ENCODE measurements at regions not wholly inside any gene's neighbourhood (a gene's known extent, or its start where the extent isn't known, plus 50 kb on each side); places are given as distances from the start of the nearest gene placed in this dataset.
A peak's percentile ranks its signal among the peaks of the same experiment; 100 is the strongest.
"Not testable (repeated sequence)": the region's sequence is repeated elsewhere in the genome, so short reads cannot be mapped to it uniquely, and the experiment has no call there.

GRCh38 chr6:115511771-115512170, 548.9 kb downstream of the FRK start:
- ATAC-seq, result no peak
- BruUV-seq (replicated peaks), result no TSS peak
- peaks cover 4% of the 10 kb centered on the region; the same call in 1 of the 2 replicates for H3K9me3 ChIP-seq (ENCODE audit: control insufficient read depth, insufficient read depth, low read depth, low read length)
- no peak for DNase-seq (ENCODE audit: low read depth, low spot score)
- intact Hi-C loops (cut with micrococcal nuclease; ENCODE audit: unreplicated experiment), result no loop called here
- no peaks in the 10 kb centered on the region for H3K27me3 ChIP-seq (ENCODE audit: control insufficient read depth, insufficient read depth, low read length)
- H3K27ac ChIP-seq (ENCODE audit: low read length), result no peak overlapping the region
- in situ Hi-C loops (cut with HindIII; ENCODE audit: low pct_unique_long_range_greater_than_20kb, low sequenced_read_pairs), result no loop called here
- ChIA-PET POLR2A (interaction anchor here (0.5 kb wide), 1 partner anchor 15 kb away, joined by 10 read pairs; no protein-coding TSS in a partner anchor), CTCF (no interaction called here)
- H3K36me3 ChIP-seq (ENCODE audit: control insufficient read depth, insufficient read depth, low read length), result no peaks in the 10 kb centered on the region
- H3K4me3 ChIP-seq (ENCODE audit: low read depth in 2 of 2, low read length in 2 of 2), result no peak overlapping the region
- TF ChIP-seq SIN3A (IDR thresholded peaks at IDR 0.05; ENCODE audit: borderline replicate concordance, insufficient read depth, low read depth, low read length) (no peak), CTCF (IDR thresholded peaks at IDR 0.05) (no peak), TCF7L2 (IDR thresholded peaks at IDR 0.05; ENCODE audit: low read depth, low read length) (no peak), POLR2AphosphoS5 (IDR thresholded peaks at IDR 0.05; ENCODE audit: low read depth, low read length) (no peak), REST (IDR thresholded peaks at IDR 0.05; ENCODE audit: insufficient read depth in 1 of 2, low read depth in 2 of 2, low read length in 1 of 2) (no peak)
- no peaks in the 10 kb centered on the region for H3K4me1 ChIP-seq (ENCODE audit: control insufficient read depth, insufficient read depth, low read length)

GRCh38 chr6:115502432-115502831, 558.3 kb downstream of the FRK start:
- CTCF ChIA-PET; DNase-seq (ENCODE audit: low read depth, low spot score); H3K4me3 ChIP-seq (ENCODE audit: low read depth in 2 of 2, low read length in 2 of 2); in situ Hi-C loops (cut with HindIII; ENCODE audit: low pct_unique_long_range_greater_than_20kb, low sequenced_read_pairs); H3K27me3 ChIP-seq (ENCODE audit: control insufficient read depth, insufficient read depth, low read length); intact Hi-C loops (cut with micrococcal nuclease; ENCODE audit: unreplicated experiment); H3K9me3 ChIP-seq (ENCODE audit: control insufficient read depth, insufficient read depth, low read depth, low read length); H3K36me3 ChIP-seq (ENCODE audit: control insufficient read depth, insufficient read depth, low read length); BruUV-seq (replicated peaks); POLR2A ChIA-PET; H3K4me1 ChIP-seq (ENCODE audit: control insufficient read depth, insufficient read depth, low read length); ATAC-seq; H3K27ac ChIP-seq (ENCODE audit: low read length): not testable (repeated sequence)

- Histone ChIP-seq H3K27me3 (ENCODE audit: control insufficient read depth, insufficient read depth, low read length) (no peaks in the 10 kb centered on the region), H3K4me1 (ENCODE audit: control insufficient read depth, insufficient read depth, low read length) (no peaks in the 10 kb centered on the region), H3K9me3 (ENCODE audit: control insufficient read depth, insufficient read depth, low read depth, low read length) (0 out of 2 replicates have a peak, but pooled peaks cover 4% of the 10 kb centered on the region), H3K4me3 (ENCODE audit: low read depth in 2 of 2, low read length in 2 of 2) (no peak overlapping the region), H3K36me3 (ENCODE audit: control insufficient read depth, insufficient read depth, low read length) (no peaks in the 10 kb centered on the region), H3K27ac (ENCODE audit: low read length) (no peak overlapping the region)
- intact Hi-C loops (cut with micrococcal nuclease; ENCODE audit: unreplicated experiment), result no loop called here
- in situ Hi-C loops (cut with HindIII; ENCODE audit: low pct_unique_long_range_greater_than_20kb, low sequenced_read_pairs), result no loop called here
- TF ChIP-seq SIN3A (IDR thresholded peaks at IDR 0.05; ENCODE audit: borderline replicate concordance, insufficient read depth, low read depth, low read length) (no peak), CTCF (IDR thresholded peaks at IDR 0.05) (0 out of 2 replicates have a peak, but pooled peaks have one; percentile 5), REST (IDR thresholded peaks at IDR 0.05; ENCODE audit: insufficient read depth in 1 of 2, low read depth in 2 of 2, low read length in 1 of 2) (no peak), POLR2AphosphoS5 (IDR thresholded peaks at IDR 0.05; ENCODE audit: low read depth, low read length) (no peak), TCF7L2 (IDR thresholded peaks at IDR 0.05; ENCODE audit: low read depth, low read length) (no peak)
- DNase-seq (ENCODE audit: low read depth, low spot score), result no peak
- no peak for ATAC-seq
- ChIA-PET CTCF (no interaction called here), POLR2A (no interaction called here)
- BruUV-seq (replicated peaks), result no TSS peak
Observed at GRCh38 chr6:115495184-115495583, 565.5 kb downstream of the FRK start.
